ENCODE measurements at regions not wholly inside any gene's neighbourhood (a gene's known extent, or its start where the extent isn't known, plus 50 kb on each side); places are given as distances from the start of the nearest gene placed in this dataset.

DNA sequence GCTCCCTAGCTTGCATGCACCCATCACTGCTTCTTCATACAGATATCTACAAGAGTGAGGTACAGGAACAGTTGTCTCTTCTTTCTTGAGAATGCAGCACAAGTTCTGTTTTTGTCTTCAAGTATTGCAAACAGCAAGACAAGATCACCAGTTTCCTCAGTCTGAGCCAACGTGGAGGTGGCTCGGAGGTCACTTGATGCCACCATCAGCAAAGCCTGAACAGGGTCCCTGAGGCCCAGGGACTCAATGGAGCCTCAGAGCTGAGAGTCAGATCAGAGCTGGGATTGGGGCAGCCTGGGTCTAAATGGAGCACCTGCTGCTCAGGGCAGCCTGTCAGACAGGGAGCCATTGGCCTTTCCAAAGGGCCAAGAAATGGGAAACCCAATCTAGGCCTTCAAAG is 290.7 kb upstream of the ID2 start:
- no peak overlapping the region for H3K27ac ChIP-seq (ENCODE audit: low read depth, low read length)
- H4K20me1 ChIP-seq (ENCODE audit: control insufficient read depth, insufficient read depth, low read depth, low read length): no peaks in the 10 kb centered on the region
- 0 out of 2 replicates have a peak, but pooled peaks cover 5% of the 10 kb centered on the region for H3K9me3 ChIP-seq (ENCODE audit: control insufficient read depth, insufficient read depth, low read length)
- no peaks in the 10 kb centered on the region for H3K4me1 ChIP-seq (ENCODE audit: control insufficient read depth, low read length)
- H3K36me3 ChIP-seq (ENCODE audit: control insufficient read depth, low read length): no peaks in the 10 kb centered on the region
- H3F3A ChIP-seq (ENCODE audit: control insufficient read depth, insufficient read depth): no peaks in the 10 kb centered on the region
- H3K4me2 ChIP-seq (ENCODE audit: low read length): no peak overlapping the region
- no peak for TF ChIP-seq EZH2phosphoT487 (IDR thresholded peaks at IDR 0.05; ENCODE audit: borderline replicate concordance, low read length)
- TF ChIP-seq, protein P1, sequence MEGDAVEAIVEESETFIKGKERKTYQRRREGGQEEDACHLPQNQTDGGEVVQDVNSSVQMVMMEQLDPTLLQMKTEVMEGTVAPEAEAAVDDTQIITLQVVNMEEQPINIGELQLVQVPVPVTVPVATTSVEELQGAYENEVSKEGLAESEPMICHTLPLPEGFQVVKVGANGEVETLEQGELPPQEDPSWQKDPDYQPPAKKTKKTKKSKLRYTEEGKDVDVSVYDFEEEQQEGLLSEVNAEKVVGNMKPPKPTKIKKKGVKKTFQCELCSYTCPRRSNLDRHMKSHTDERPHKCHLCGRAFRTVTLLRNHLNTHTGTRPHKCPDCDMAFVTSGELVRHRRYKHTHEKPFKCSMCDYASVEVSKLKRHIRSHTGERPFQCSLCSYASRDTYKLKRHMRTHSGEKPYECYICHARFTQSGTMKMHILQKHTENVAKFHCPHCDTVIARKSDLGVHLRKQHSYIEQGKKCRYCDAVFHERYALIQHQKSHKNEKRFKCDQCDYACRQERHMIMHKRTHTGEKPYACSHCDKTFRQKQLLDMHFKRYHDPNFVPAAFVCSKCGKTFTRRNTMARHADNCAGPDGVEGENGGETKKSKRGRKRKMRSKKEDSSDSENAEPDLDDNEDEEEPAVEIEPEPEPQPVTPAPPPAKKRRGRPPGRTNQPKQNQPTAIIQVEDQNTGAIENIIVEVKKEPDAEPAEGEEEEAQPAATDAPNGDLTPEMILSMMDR (IDR thresholded peaks at IDR 0.05; ENCODE audit: low read depth, low read length, poor library complexity, severe bottlenecking): no peak
- H3K4me3 ChIP-seq (ENCODE audit: low read length): no peak overlapping the region
- no peaks in the 10 kb centered on the region for H3K79me2 ChIP-seq (ENCODE audit: control insufficient read depth, low read length)
- H3K9me2 ChIP-seq (replicated peaks; ENCODE audit: control insufficient read depth, low read length): no peaks in the 10 kb centered on the region
- no peaks in the 10 kb centered on the region for H3K27me3 ChIP-seq (ENCODE audit: control insufficient read depth, low read length)

DNA sequence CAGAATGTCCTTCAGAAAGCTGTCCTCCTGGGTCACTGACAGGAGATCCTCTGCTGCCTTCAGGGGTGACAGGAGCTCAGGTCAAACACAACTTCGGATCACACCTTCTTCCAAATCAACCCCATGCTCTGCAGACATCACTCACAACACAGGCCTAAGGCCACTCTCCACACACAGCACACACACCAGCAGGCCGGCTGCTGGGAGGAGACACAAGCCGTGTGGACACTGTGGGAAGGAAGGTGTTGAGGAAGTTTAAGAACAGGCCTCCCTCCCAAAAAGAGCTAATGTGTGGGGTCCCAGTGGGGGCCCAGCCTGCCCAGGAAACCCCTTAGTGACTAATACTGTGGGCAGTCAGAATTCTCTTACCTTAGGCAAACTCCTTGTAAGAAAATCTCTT is 290.3 kb upstream of the ID2 start:
- H3K27ac ChIP-seq (ENCODE audit: low read depth, low read length): no peak overlapping the region
- no peaks in the 10 kb centered on the region for H3F3A ChIP-seq (ENCODE audit: control insufficient read depth, insufficient read depth)
- H3K27me3 ChIP-seq (ENCODE audit: control insufficient read depth, low read length): no peaks in the 10 kb centered on the region
- H3K4me3 ChIP-seq (ENCODE audit: low read length): no peak overlapping the region
- 0 out of 2 replicates have a peak, but pooled peaks cover 5% of the 10 kb centered on the region for H3K9me3 ChIP-seq (ENCODE audit: control insufficient read depth, insufficient read depth, low read length)
- H4K20me1 ChIP-seq (ENCODE audit: control insufficient read depth, insufficient read depth, low read depth, low read length): no peaks in the 10 kb centered on the region
- no peaks in the 10 kb centered on the region for H3K79me2 ChIP-seq (ENCODE audit: control insufficient read depth, low read length)
- TF ChIP-seq, protein P1 (IDR thresholded peaks at IDR 0.05; ENCODE audit: low read depth, low read length, poor library complexity, severe bottlenecking): no peak
- TF ChIP-seq EZH2phosphoT487 (IDR thresholded peaks at IDR 0.05; ENCODE audit: borderline replicate concordance, low read length): no peak
- no peaks in the 10 kb centered on the region for H3K4me1 ChIP-seq (ENCODE audit: control insufficient read depth, low read length)
- H3K36me3 ChIP-seq (ENCODE audit: control insufficient read depth, low read length): no peaks in the 10 kb centered on the region
- H3K4me2 ChIP-seq (ENCODE audit: low read length): no peak overlapping the region
- H3K9me2 ChIP-seq (replicated peaks; ENCODE audit: control insufficient read depth, low read length): no peaks in the 10 kb centered on the region

DNA sequence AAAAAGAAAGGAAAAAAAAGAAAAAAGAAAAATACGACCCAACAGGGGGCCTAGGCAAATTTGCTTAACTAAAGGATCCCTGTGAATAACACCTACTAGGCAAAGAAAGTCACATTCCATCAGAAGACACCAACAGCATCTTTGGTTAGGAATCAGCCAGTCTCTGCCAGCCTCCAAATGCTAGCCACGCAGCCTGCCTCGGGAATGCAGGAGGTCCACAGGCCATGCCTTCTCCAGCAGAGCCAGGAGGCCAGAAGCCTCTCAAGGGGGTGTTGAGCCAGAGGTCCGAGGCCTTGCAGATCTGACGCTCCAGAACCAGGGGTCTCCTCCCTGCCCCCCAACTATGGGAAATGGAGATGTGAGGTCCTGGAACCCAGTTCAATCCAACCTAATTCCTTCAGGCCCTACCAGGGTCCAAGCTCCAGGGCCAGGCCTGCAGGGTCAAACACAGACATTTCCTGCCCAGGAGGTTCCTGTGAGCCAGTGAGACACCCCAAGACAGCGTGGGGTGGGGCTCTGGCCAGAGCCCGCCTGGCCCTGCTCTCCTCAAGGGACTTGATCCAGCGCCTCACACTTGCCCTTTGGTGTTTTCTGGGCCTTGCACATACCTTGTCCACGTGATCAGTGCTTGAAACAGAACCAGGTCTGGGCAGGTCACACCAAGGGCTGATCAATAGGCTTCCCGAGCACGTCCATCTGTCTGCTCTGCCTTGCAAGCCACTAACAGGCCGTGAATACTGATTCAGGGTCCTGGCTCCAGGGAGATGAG is 289.6 kb upstream of the ID2 start:
- H4K20me1 ChIP-seq (ENCODE audit: control insufficient read depth, insufficient read depth, low read depth, low read length): no peaks in the 10 kb centered on the region
- 0 out of 2 replicates have a peak, but pooled peaks cover 5% of the 10 kb centered on the region for H3K9me3 ChIP-seq (ENCODE audit: control insufficient read depth, insufficient read depth, low read length)
- no peaks in the 10 kb centered on the region for H3K36me3 ChIP-seq (ENCODE audit: control insufficient read depth, low read length)
- H3K27ac ChIP-seq (ENCODE audit: low read depth, low read length): no peak overlapping the region
- H3K4me3 ChIP-seq (ENCODE audit: low read length): no peak overlapping the region
- no peaks in the 10 kb centered on the region for H3K9me2 ChIP-seq (replicated peaks; ENCODE audit: control insufficient read depth, low read length)
- TF ChIP-seq EZH2phosphoT487 (IDR thresholded peaks at IDR 0.05; ENCODE audit: borderline replicate concordance, low read length): no peak
- TF ChIP-seq, protein P1 (IDR thresholded peaks at IDR 0.05; ENCODE audit: low read depth, low read length, poor library complexity, severe bottlenecking): no peak
- no peaks in the 10 kb centered on the region for H3K79me2 ChIP-seq (ENCODE audit: control insufficient read depth, low read length)
- no peaks in the 10 kb centered on the region for H3K27me3 ChIP-seq (ENCODE audit: control insufficient read depth, low read length)
- no peaks in the 10 kb centered on the region for H3F3A ChIP-seq (ENCODE audit: control insufficient read depth, insufficient read depth)
- no peaks in the 10 kb centered on the region for H3K4me1 ChIP-seq (ENCODE audit: control insufficient read depth, low read length)
- no peak overlapping the region for H3K4me2 ChIP-seq (ENCODE audit: low read length)

Measured in DOHH2 (cell line).